ENCODE measurements at regions not wholly inside any gene's neighbourhood (a gene's known extent, or its start where the extent isn't known, plus 50 kb on each side); places are given as distances from the start of the nearest gene placed in this dataset.

DNA sequence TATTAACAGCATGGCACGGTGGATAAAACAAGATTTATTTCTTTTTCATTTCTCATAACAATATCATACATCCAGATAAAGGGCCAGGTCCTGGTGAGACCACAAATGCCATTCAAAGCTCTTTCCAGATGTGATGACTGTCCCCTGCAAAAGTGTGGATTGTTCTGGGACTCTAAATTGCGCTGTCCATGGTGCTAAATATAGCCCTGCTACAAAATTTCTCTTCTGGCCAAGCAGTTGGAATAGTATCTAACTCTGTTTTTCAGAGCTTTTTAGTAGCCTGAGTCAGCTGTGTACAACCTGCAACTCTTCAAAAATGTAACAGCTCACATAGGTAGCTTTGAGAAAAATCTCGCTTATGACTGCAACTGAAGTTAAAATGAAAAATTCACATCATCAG lies 115.8 kb downstream of the MANEA start:
- Histone ChIP-seq H2BK12ac (ENCODE audit: insufficient read length, low read depth, low read length) (no peak overlapping the region), H3K79me1 (ENCODE audit: insufficient read depth, low read depth, low read length, poor library complexity, severe bottlenecking) (no peaks in the 10 kb centered on the region), H3K4ac (ENCODE audit: low read depth, low read length) (no peak overlapping the region), H4K20me1 (ENCODE audit: control insufficient read depth, insufficient read depth, insufficient read length) (no peaks in the 10 kb centered on the region), H3K14ac (ENCODE audit: insufficient read depth, low read length) (no peak overlapping the region), H3K79me2 (ENCODE audit: insufficient read depth, low read length) (no peaks in the 10 kb centered on the region), H4K91ac (ENCODE audit: insufficient read length, low read depth, low read length) (no peak overlapping the region), H3K56ac (ENCODE audit: insufficient read length, low read depth, low read length) (no peak overlapping the region), H3K4me1 (ENCODE audit: insufficient read depth, low read length) (no peaks in the 10 kb centered on the region), H2AFZ (ENCODE audit: low read length) (no peak overlapping the region), H2BK20ac (ENCODE audit: low read depth, low read length, poor library complexity, severe bottlenecking) (no peak overlapping the region), H3K23me2 (ENCODE audit: insufficient read length, low read depth, low read length, poor library complexity, severe bottlenecking) (no peaks in the 10 kb centered on the region), H2BK5ac (ENCODE audit: insufficient read length, low read length) (no peak overlapping the region), H3K18ac (ENCODE audit: insufficient read length, low read depth, low read length) (no peak overlapping the region), H2AK5ac (ENCODE audit: insufficient read length, low read length) (no peak overlapping the region), H3T11ph (ENCODE audit: low read length) (no peak overlapping the region), H3K9me3 (ENCODE audit: control insufficient read depth, low read depth, low read length) (no peaks in the 10 kb centered on the region), H3K27me3 (ENCODE audit: insufficient read depth, low read length) (no peaks in the 10 kb centered on the region), H2BK15ac (ENCODE audit: low read depth, low read length) (no peak overlapping the region), H3K4me2 (ENCODE audit: insufficient read depth, insufficient read length, low read length) (no peak overlapping the region), H4K8ac (replicated peaks; ENCODE audit: insufficient read length, low read depth, low read length) (no peak overlapping the region), H3K23ac (ENCODE audit: insufficient read length, low read depth, low read length) (no peak overlapping the region), H3K9ac (ENCODE audit: extremely low read depth, insufficient read length, low read length) (no peak overlapping the region), H4K5ac (ENCODE audit: insufficient read length, low read depth, low read length) (no peak overlapping the region), H2BK120ac (ENCODE audit: low read depth, low read length, poor library complexity, severe bottlenecking) (no peak overlapping the region), H3K27ac (ENCODE audit: insufficient read length, low read depth, low read length) (no peak overlapping the region)
- no CpG with 5 or more reads among the region's 3 CpGs for WGBS (ENCODE audit: extremely low coverage, insufficient read length, low lambda C conversion rate)
- no peak for DNase-seq
- Mint-ChIP-seq H3K36me3 (ENCODE audit: insufficient read depth in 1 of 3, low read depth in 3 of 3) (no peaks in the 10 kb centered on the region), H3K4me1 (peaks cover under 1% of the 10 kb centered on the region in 2 experiments; a peak in 2 of 4 replicates), H3K9me3 (no peaks in the 10 kb centered on the region; a peak in 1 of 5 replicates), H3K4me3 (no peak overlapping the region), H3K27ac (no peak overlapping the region), H3K27me3 (ENCODE audit: low read depth) (no peaks in the 10 kb centered on the region)
- TF ChIP-seq, protein P1, sequence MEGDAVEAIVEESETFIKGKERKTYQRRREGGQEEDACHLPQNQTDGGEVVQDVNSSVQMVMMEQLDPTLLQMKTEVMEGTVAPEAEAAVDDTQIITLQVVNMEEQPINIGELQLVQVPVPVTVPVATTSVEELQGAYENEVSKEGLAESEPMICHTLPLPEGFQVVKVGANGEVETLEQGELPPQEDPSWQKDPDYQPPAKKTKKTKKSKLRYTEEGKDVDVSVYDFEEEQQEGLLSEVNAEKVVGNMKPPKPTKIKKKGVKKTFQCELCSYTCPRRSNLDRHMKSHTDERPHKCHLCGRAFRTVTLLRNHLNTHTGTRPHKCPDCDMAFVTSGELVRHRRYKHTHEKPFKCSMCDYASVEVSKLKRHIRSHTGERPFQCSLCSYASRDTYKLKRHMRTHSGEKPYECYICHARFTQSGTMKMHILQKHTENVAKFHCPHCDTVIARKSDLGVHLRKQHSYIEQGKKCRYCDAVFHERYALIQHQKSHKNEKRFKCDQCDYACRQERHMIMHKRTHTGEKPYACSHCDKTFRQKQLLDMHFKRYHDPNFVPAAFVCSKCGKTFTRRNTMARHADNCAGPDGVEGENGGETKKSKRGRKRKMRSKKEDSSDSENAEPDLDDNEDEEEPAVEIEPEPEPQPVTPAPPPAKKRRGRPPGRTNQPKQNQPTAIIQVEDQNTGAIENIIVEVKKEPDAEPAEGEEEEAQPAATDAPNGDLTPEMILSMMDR (conservative IDR thresholded peaks at IDR 0.05): no peak
